Coronary artery (tissue), 2 donors: ENCODE measurements at regions not wholly inside any gene's neighbourhood (a gene's known extent, or its start where the extent isn't known, plus 50 kb on each side); places are given as distances from the start of the nearest gene placed in this dataset.

Source experiments
- DNase-seq: peaks from one replicate; pipeline ENCODE4 v3.0.0-alpha.2; 2017; ENCODE audit warnings: low spot score
- H3K27ac ChIP-seq, 2 donors: fragments of 200-600 bp; sonication (generic); one replicate each; pipeline ENCODE4 v1.5.1; 2016 to 2019
- H3K4me3 ChIP-seq: fragments of 200-600 bp; sonication (generic); 2 replicates; pipeline ENCODE4 v1.5.1; 2016; ENCODE audit warnings: mild to moderate bottlenecking, moderate library complexity
- TF ChIP-seq, protein P1 (sequence below): fragments of 200-600 bp; sonication (generic); IDR thresholded peaks from one replicate; pipeline ENCODE4 v1.5.1; 2019; ENCODE audit warnings: antibody characterized with exemption

DNA sequence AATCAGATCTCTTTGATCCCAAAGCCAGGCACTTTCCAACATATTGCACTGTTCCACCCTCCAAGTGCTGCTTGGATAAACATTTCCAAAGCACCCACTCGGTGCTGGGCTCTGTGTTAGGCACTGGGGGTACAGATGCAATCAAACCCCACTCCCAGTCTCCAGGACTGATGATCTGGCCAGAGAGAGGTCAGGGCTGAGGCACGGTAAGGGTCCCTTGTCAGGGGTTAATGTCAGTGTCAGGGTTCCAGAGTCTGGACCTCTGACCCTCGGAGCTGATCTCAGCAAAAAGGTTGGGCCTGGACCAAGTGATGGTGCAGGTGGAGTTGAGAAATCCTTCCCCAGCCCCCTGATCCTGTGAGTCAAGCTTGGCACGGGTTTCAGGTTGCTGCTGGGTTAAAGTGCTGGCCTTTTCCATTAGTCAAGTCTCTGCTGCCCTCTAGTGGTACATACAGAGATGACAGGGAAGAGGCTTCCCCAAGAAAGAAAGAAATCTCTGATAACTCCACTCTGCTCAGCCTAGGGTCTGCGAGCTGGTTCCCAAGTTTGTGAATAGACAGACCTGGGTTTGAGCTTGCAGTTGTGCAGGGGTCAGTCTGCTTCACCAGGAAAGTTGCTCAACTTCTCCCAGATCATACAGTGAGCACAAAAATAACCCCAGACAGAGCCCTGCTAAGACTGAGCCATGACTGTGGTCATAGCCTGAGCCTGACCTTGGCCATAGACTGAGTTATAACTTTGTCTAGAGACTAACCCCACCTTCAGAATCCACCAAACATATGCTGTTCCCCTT, 74.6 kb downstream of the DMRTA2 start:
- TF ChIP-seq, protein P1, sequence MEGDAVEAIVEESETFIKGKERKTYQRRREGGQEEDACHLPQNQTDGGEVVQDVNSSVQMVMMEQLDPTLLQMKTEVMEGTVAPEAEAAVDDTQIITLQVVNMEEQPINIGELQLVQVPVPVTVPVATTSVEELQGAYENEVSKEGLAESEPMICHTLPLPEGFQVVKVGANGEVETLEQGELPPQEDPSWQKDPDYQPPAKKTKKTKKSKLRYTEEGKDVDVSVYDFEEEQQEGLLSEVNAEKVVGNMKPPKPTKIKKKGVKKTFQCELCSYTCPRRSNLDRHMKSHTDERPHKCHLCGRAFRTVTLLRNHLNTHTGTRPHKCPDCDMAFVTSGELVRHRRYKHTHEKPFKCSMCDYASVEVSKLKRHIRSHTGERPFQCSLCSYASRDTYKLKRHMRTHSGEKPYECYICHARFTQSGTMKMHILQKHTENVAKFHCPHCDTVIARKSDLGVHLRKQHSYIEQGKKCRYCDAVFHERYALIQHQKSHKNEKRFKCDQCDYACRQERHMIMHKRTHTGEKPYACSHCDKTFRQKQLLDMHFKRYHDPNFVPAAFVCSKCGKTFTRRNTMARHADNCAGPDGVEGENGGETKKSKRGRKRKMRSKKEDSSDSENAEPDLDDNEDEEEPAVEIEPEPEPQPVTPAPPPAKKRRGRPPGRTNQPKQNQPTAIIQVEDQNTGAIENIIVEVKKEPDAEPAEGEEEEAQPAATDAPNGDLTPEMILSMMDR: peak; percentile 65
- H3K27ac ChIP-seq: no peak overlapping the region
- no peak overlapping the region for H3K4me3 ChIP-seq
- DNase-seq: no peak

DNA sequence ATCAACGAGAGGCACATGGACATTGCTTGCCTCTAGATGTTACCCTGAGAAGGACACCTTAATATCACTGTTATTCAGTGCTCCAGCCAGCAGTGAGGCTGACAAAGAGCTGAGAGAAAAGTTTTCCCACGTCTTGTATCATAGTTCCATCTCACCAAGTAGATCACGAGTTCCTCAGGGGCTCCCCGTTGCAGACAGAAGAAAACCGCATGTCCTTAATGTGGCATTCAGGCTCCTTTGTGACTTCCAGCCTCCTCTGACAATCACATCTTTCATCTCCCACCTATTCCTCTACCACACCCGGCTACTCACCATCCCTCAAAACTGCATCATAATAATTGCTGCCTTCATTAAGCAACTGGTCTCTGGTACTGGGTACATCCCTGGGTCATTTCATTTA, 75.3 kb downstream of the DMRTA2 start:
- TF ChIP-seq, protein P1: no peak
- no peak overlapping the region for H3K4me3 ChIP-seq
- DNase-seq: no peak
- H3K27ac ChIP-seq: no peak overlapping the region

DNA sequence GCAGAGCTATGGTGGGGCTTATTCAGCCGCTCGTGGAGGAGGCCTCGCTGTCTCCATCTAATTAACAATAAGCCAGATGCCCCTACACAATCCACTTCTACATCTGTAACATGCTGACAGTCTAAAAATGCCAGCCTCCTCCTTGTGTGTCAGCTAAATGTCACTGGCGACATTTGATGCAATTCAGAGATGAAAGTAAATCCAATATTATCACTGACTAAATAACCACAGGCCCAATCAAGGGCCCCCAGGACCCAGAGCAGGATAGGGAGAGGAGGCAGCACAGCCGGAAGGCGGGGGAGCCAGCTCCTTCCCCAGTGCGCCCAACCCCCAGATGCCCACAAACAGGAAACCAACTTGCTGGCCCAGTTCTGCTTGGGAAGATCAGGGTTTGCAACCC, 76.6 kb downstream of the DMRTA2 start:
- Histone ChIP-seq H3K4me3 (no peak overlapping the region), H3K27ac (no peak overlapping the region)
- no peak for DNase-seq
- TF ChIP-seq, protein P1: no peak

DNA sequence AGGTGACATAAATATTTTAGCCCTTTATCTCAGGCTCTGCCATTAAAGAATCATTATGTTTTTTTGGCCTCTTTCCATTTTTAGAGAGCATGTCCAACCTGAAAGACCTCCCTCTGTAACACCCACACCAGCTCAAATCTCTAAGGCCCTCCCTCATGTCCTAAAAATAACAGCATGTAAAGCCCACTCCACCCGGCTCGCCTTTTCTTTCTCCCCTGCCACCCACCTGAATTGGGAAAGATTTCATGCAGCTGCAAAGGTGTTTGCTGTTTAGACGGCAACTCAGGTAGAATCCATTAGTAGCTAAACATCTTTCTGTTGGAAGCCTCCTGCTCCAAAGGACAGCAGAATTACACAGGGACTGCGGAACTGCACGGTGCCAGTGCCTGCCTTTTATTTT, 79.9 kb downstream of the DMRTA2 start:
- Histone ChIP-seq H3K4me3 (no peak overlapping the region), H3K27ac (no peak overlapping the region)
- TF ChIP-seq, protein P1: no peak
- no peak for DNase-seq

DNA sequence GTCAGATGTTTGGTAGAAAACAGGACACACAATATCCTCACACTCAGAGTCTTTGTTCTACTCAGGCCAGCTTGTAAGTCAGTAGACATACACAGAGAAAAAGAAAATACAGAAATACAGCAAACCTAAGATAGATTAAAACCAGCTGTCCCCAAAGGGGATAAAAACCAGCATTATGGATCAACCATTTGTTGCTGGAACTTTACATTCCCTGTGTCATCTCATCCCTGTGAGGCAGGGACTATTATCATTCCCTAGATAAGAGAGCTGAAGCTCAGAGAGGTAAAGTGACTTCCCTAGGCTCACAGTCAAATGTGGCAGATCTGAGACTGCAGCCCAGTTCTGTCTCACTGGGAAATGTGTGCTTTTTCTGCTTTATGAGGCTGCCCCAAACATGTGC, 80.7 kb downstream of the DMRTA2 start:
- no peak for DNase-seq
- TF ChIP-seq, protein P1: no peak
- no peak overlapping the region for H3K4me3 ChIP-seq
- no peak overlapping the region for H3K27ac ChIP-seq

DNA sequence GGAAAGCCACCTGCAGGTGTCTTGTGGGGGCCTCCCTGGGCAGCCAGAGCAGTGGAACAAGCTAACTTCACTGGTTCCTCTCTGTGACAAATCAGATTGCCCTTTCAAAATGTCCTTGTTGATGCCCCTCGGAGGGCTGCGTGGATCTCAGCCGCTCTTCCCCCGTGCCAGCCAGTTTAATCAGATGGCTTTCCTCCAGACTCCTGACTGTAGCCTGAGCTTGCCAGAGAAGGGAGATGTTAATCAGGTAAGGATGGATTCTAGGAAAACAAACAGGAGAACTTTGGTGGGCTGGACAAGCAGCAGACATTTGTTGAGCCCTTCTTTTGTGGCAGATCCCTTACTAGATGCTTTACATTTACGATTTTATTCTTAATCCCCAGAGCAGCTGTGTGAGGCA, 88.2 kb downstream of the DMRTA2 start:
- DNase-seq: peak; percentile 33
- H3K27ac ChIP-seq: no peak overlapping the region
- H3K4me3 ChIP-seq: no peak overlapping the region
- TF ChIP-seq, protein P1: no peak

DNA sequence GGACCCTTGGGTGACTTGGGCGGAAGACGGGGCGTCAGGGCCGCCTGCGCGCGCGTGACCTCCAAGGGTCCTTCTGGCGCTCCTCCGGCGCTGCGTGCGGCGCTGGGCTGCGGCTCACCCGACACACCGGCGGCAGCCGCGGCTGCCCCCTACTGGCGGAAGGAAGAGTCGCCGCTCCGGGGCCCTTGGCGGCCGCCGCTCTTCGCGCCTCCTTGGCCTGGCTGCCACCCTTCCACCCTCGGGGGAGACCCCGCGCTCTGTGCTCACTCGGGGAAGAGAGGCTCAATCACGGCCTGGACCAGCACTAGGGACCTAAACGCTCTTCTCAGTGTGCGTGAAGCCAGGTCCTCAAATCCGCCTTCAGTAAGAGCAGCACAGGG, 89.7 kb downstream of the DMRTA2 start:
- peak; percentile 52 for DNase-seq
- H3K27ac ChIP-seq: no peak overlapping the region
- TF ChIP-seq, protein P1: no peak
- peak overlapping the region; percentile 68 for H3K4me3 ChIP-seq
